ENCODE measurements at regions not wholly inside any gene's neighbourhood (a gene's known extent, or its start where the extent isn't known, plus 50 kb on each side); places are given as distances from the start of the nearest gene placed in this dataset.

- no peak for ATAC-seq (replicated peaks)
- no peak for DNase-seq
- peaks cover 0 to 14% of the 10 kb centered on the region in 2 donors for H3K27me3 Mint-ChIP-seq
- H3K4me1 Mint-ChIP-seq (ENCODE audit: low read depth in 2 of 2) = no peaks in the 10 kb centered on the region
- no peak overlapping the region for H3K27ac Mint-ChIP-seq
- H3K9me3 Mint-ChIP-seq = no peaks in the 10 kb centered on the region
- H3K36me3 Mint-ChIP-seq (ENCODE audit: insufficient read depth) = no peaks in the 10 kb centered on the region
- H3K4me3 Mint-ChIP-seq = no peak overlapping the region
These were observed 103.4 kb upstream of the RPS23 start for GRCh38 chr5:82381591-82381990.

DNA sequence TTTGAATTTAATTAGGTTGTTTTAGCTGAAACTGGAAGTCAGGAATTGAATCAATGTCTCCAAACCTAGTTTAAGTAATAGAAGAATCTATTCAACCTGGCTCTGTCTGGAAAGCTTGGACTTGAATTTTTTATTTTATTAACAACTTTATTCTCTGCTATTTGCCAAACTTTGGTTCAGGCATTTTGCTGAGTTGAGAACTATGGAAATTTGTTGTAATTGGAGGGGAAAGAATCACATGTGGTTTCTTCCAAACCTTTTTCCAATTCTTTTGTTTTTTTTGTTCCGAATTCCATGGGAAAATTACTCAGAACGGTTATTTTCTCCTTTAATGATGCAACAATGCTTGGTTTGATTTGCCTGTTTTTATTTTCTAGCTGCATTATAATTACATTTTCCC, 98.2 kb upstream of the RPS23 start:
- peaks cover 2 to 7% of the 10 kb centered on the region in 2 donors for H3K9me3 Mint-ChIP-seq
- no peaks in the 10 kb centered on the region for H3K36me3 Mint-ChIP-seq (ENCODE audit: insufficient read depth)
- no peaks in the 10 kb centered on the region for H3K4me1 Mint-ChIP-seq (ENCODE audit: low read depth in 2 of 2)
- no peak overlapping the region for H3K4me3 Mint-ChIP-seq
- peaks cover 0 to 26% of the 10 kb centered on the region in 2 donors for H3K27me3 Mint-ChIP-seq
- DNase-seq (no peak), ATAC-seq (replicated peaks) (no peak)
- H3K27ac Mint-ChIP-seq = no peak overlapping the region

DNA sequence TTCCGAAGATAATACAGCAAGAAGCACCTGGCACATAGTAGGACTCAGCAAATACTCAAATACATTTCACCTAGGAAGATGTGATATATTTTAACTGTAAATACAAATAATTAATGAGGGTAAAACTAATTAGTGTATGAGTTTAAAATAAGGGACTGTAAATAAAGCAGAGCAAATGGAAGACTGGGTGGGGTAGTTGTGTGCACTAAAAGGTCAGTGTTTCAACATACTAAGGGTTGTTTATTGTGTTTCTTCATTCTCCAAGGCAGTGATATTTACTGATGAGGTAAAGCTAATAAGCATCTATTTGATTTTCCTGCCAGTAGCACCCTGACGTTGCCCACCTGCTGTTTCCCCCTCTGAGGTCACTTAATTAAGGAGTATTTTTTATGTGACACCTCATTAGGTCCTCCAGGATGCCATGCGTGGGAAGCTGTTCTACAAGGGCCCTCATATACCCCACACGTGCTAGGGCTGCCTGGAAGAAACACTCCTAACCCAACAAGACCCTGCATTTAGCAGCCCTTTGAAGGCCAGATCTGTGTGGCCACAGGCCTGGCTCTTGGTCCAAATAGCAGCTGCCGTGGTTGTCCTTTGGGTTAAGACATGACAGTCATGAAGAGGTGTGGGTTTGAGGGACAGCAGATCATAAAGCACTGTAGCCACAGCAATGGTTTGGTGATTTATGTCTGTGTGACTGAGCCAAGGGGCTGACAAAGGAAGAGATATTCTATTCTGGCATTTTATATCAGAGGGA, 97.5 kb upstream of the RPS23 start:
- DNase-seq = no peak
- no peaks in the 10 kb centered on the region for H3K36me3 Mint-ChIP-seq (ENCODE audit: insufficient read depth)
- no peak overlapping the region for H3K4me3 Mint-ChIP-seq
- peaks cover 2 to 7% of the 10 kb centered on the region in 2 donors for H3K9me3 Mint-ChIP-seq
- H3K27ac Mint-ChIP-seq = no peak overlapping the region
- H3K4me1 Mint-ChIP-seq (ENCODE audit: low read depth in 2 of 2) = no peaks in the 10 kb centered on the region
- H3K27me3 Mint-ChIP-seq = peaks cover 0 to 26% of the 10 kb centered on the region in 2 donors
- ATAC-seq (replicated peaks) = no peak

DNA sequence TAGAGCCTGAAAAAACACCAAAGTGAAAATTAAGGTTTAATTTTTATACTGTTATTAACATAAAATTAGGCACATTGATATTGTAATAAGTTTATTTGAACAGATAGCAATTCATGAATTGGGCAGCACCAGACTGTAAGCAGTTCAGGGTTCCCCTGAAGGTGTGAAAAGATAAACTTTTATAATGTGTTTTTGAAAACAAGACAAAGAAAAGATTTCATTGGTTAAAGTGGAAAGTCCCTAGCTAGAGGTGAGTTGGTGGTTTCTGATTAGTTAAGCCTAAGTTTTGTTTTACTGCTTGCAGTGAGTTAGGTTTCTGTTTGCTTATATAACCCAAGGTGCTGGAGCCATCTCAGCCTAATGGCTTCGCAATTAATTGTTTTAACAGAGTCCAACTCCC, 96.5 kb upstream of the RPS23 start:
- peaks cover 0 to 26% of the 10 kb centered on the region in 2 donors for H3K27me3 Mint-ChIP-seq
- peaks cover 2 to 7% of the 10 kb centered on the region in 2 donors for H3K9me3 Mint-ChIP-seq
- no peak overlapping the region for H3K4me3 Mint-ChIP-seq
- H3K27ac Mint-ChIP-seq = no peak overlapping the region
- H3K36me3 Mint-ChIP-seq (ENCODE audit: insufficient read depth) = no peaks in the 10 kb centered on the region
- no peaks in the 10 kb centered on the region for H3K4me1 Mint-ChIP-seq (ENCODE audit: low read depth in 2 of 2)
- ATAC-seq (replicated peaks) = peak; percentile 17
- no peak for DNase-seq

DNA sequence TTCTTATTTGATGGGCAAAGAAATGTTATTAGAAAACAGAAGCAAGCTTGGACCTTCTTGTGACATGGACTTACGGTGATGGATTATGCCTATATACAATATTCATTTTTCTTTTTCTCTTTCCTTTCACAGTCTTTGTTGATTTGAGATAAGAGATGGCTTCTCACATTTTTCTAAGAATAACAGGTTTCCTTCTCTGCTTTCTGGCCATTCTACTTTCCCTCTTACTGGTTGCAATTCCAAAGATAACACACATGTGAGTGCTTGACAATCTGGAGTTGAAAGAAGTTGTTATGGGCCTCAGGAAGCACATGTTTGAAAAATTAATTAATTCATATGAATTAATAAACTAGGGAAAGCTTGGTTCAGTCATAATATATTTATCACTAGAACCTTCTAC, 89.8 kb upstream of the RPS23 start:
- Mint-ChIP-seq H3K27me3 (peaks cover 15 to 24% of the 10 kb centered on the region in 2 donors), H3K9me3 (no peaks in the 10 kb centered on the region), H3K4me3 (no peak overlapping the region), H3K27ac (no peak overlapping the region), H3K36me3 (ENCODE audit: insufficient read depth) (no peaks in the 10 kb centered on the region), H3K4me1 (ENCODE audit: low read depth in 2 of 2) (no peaks in the 10 kb centered on the region)
- ATAC-seq (replicated peaks) = no peak
- no peak for DNase-seq

GRCh38 chr5:82365744-82366228, 87.6 kb upstream of the RPS23 start:
- no peak overlapping the region for H3K4me3 Mint-ChIP-seq
- H3K27ac Mint-ChIP-seq = no peak overlapping the region
- H3K36me3 Mint-ChIP-seq (ENCODE audit: insufficient read depth) = no peaks in the 10 kb centered on the region
- DNase-seq = no peak
- H3K4me1 Mint-ChIP-seq (ENCODE audit: low read depth in 2 of 2) = no peaks in the 10 kb centered on the region
- H3K9me3 Mint-ChIP-seq = no peaks in the 10 kb centered on the region
- no peak for ATAC-seq (replicated peaks)
- H3K27me3 Mint-ChIP-seq = peaks cover 15 to 27% of the 10 kb centered on the region in 2 donors

- Mint-ChIP-seq H3K4me3 (no peak overlapping the region), H3K4me1 (ENCODE audit: low read depth in 2 of 2) (peaks cover 0 to 3% of the 10 kb centered on the region in 2 donors), H3K9me3 (no peaks in the 10 kb centered on the region), H3K36me3 (ENCODE audit: insufficient read depth) (no peaks in the 10 kb centered on the region), H3K27ac (no peak overlapping the region), H3K27me3 (peaks cover 15 to 27% of the 10 kb centered on the region in 2 donors)
- no peak for ATAC-seq (replicated peaks)
- DNase-seq = no peak
These were observed 86.9 kb upstream of the RPS23 start for GRCh38 chr5:82365026-82365425.

DNA sequence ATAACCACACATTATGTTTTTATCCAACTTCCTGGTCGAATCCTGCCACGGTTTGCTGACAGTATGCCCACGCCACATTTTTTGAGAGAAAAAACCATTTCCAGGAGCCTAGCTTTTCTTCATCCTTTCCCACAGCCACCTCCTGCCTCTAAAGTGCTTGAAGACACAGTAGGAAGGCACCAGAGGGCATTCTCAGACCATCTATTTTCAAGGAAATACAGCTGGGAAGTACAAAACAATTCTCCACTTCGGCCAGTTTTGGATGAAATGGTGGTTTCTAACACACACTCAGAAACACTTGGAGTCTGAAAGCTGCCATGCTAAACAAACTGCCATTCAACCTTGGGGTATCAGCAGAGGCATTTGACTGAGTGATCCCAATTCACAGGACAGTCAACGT, 86.3 kb upstream of the RPS23 start:
- no peak overlapping the region for H3K27ac Mint-ChIP-seq
- peaks cover 0 to 3% of the 10 kb centered on the region in 2 donors for H3K4me1 Mint-ChIP-seq (ENCODE audit: low read depth in 2 of 2)
- DNase-seq (no peak), ATAC-seq (replicated peaks) (no peak)
- H3K4me3 Mint-ChIP-seq = no peak overlapping the region
- peaks cover 15 to 27% of the 10 kb centered on the region in 2 donors for H3K27me3 Mint-ChIP-seq
- no peaks in the 10 kb centered on the region for H3K36me3 Mint-ChIP-seq (ENCODE audit: insufficient read depth)
- no peaks in the 10 kb centered on the region for H3K9me3 Mint-ChIP-seq

DNA sequence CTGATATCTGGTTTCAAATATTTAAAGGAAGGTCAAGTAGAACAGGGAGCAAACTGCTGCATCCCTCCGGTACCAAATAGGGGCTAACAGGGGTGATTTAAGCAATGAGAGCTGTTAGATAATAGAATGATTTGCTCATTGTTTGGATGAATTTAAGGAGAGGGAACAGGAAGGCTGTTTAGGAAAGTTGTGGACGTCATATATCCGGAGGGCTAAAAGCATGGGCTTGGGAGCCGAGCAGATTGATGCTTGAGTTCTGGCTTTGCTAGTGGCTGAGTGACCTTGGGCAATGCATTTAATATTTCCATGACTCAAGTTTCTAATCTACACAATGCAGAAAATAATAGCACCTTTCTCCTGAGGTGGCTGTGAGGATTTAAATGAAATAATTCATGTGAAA, 85.4 kb upstream of the RPS23 start:
- Mint-ChIP-seq H3K27me3 (peaks cover 15 to 27% of the 10 kb centered on the region in 2 donors), H3K4me1 (ENCODE audit: low read depth in 2 of 2) (peaks cover 0 to 3% of the 10 kb centered on the region in 2 donors), H3K9me3 (no peaks in the 10 kb centered on the region), H3K36me3 (ENCODE audit: insufficient read depth) (no peaks in the 10 kb centered on the region), H3K27ac (no peak overlapping the region), H3K4me3 (no peak overlapping the region)
- ATAC-seq (replicated peaks) (no peak), DNase-seq (no peak)

GRCh38 chr5:82362636-82363035, 84.5 kb upstream of the RPS23 start:
- Mint-ChIP-seq H3K27ac (no peak overlapping the region), H3K27me3 (peaks cover 15 to 27% of the 10 kb centered on the region in 2 donors), H3K4me1 (ENCODE audit: low read depth in 2 of 2) (peaks cover 5 to 10% of the 10 kb centered on the region in 2 donors), H3K36me3 (ENCODE audit: insufficient read depth) (no peaks in the 10 kb centered on the region), H3K4me3 (no peak overlapping the region), H3K9me3 (no peaks in the 10 kb centered on the region)
- ATAC-seq (replicated peaks) (no peak), DNase-seq (no peak)

- Mint-ChIP-seq H3K27me3 (peaks cover under 1 to 12% of the 10 kb centered on the region in 2 donors), H3K27ac (no peak overlapping the region), H3K9me3 (no peaks in the 10 kb centered on the region), H3K36me3 (ENCODE audit: insufficient read depth) (peaks cover 9% of the 10 kb centered on the region), H3K4me3 (no peak overlapping the region), H3K4me1 (ENCODE audit: low read depth in 2 of 2) (peaks cover 5 to 21% of the 10 kb centered on the region in 2 donors)
- DNase-seq (no peak), ATAC-seq (replicated peaks) (no peak)
These were observed 81.9 kb upstream of the RPS23 start for GRCh38 chr5:82360022-82360421.

GRCh38 chr5:82359272-82359671, 81.1 kb upstream of the RPS23 start:
- ATAC-seq (replicated peaks) (no peak), DNase-seq (no peak)
- H3K9me3 Mint-ChIP-seq = no peaks in the 10 kb centered on the region
- peaks cover 5 to 21% of the 10 kb centered on the region in 2 donors for H3K4me1 Mint-ChIP-seq (ENCODE audit: low read depth in 2 of 2)
- H3K27me3 Mint-ChIP-seq = peaks cover 0 to 12% of the 10 kb centered on the region in 2 donors
- H3K36me3 Mint-ChIP-seq (ENCODE audit: insufficient read depth) = peaks cover 9% of the 10 kb centered on the region
- no peak overlapping the region for H3K4me3 Mint-ChIP-seq
- peak overlapping the region in 1 of 2 donors; percentile 39 for H3K27ac Mint-ChIP-seq

- Mint-ChIP-seq H3K36me3 (ENCODE audit: insufficient read depth) (peaks cover 9% of the 10 kb centered on the region), H3K9me3 (no peaks in the 10 kb centered on the region), H3K4me3 (peak overlapping the region in 1 of 2 donors; percentile 74), H3K27me3 (peaks cover 0 to 10% of the 10 kb centered on the region in 2 donors), H3K27ac (peak overlapping the region; percentile 23 to 97), H3K4me1 (ENCODE audit: low read depth in 2 of 2) (peaks cover 5 to 21% of the 10 kb centered on the region in 2 donors)
- DNase-seq (no peak), ATAC-seq (replicated peaks) (no peak)
These were observed 80.3 kb upstream of the RPS23 start for GRCh38 chr5:82358457-82358856.
